Activated CD4-positive, alpha-beta memory T cell treated with anti-CD3 and anti-CD28 coated beads for 36 hours (primary cell): ENCODE measurements at regions not wholly inside any gene's neighbourhood (a gene's known extent, or its start where the extent isn't known, plus 50 kb on each side); places are given as distances from the start of the nearest gene placed in this dataset.

Experiments
- CTCF ChIA-PET: fragments of 350-600 bp; sonication (Branson Sonifier 250); formaldehyde crosslinking; loops from one replicate; lab custom pipeline; 2021; ENCODE audit warnings: antibody characterized with exemption, inconsistent platforms; lab: Charles Lee
- POLR2A ChIA-PET: fragments of 350-600 bp; sonication (Branson Sonifier 250); formaldehyde crosslinking; loops from one replicate; lab custom pipeline; 2021; ENCODE audit warnings: antibody characterized with exemption; lab: Charles Lee
- DNase-seq: peaks from one replicate; pipeline ENCODE4 v3.0.0-alpha.2; 2020
- H3K27ac Mint-ChIP-seq: one replicate; pipeline ENCODE4 v1.8.0; 2021; ENCODE audit warnings: mixed read lengths
- H3K27me3 Mint-ChIP-seq: one replicate; pipeline ENCODE4 v1.8.0; 2021; ENCODE audit warnings: mixed read lengths
- H3K36me3 Mint-ChIP-seq: one replicate; pipeline ENCODE4 v1.8.0; 2021; ENCODE audit warnings: mixed read lengths
- H3K4me1 Mint-ChIP-seq: one replicate; pipeline ENCODE4 v1.8.0; 2021; ENCODE audit warnings: low read depth, mixed read lengths
- H3K4me3 Mint-ChIP-seq: one replicate; pipeline ENCODE4 v1.8.0; 2021; ENCODE audit warnings: mild to moderate bottlenecking, mixed read lengths
- H3K9me3 Mint-ChIP-seq: one replicate; pipeline ENCODE4 v1.8.0; 2021; ENCODE audit warnings: mixed read lengths
- intact Hi-C: fragments of 100-400 bp; cut with micrococcal nuclease; formaldehyde crosslinking; loops from one replicate; pipeline ENCODE4 v1.15.1; 2023

- no peak for DNase-seq
- ChIA-PET POLR2A (no interaction called here), CTCF (no interaction called here)
- H3K36me3 Mint-ChIP-seq = no peaks in the 10 kb centered on the region
- H3K27me3 Mint-ChIP-seq = peaks cover 7% of the 10 kb centered on the region
- H3K9me3 Mint-ChIP-seq = no peaks in the 10 kb centered on the region
- no peak overlapping the region for H3K4me3 Mint-ChIP-seq
- no peak overlapping the region for H3K27ac Mint-ChIP-seq
- intact Hi-C loops = no loop called here
- H3K4me1 Mint-ChIP-seq = no peaks in the 10 kb centered on the region
Observed at GRCh38 chr12:25652371-25652770, 99.3 kb upstream of the LMNTD1 start.

GRCh38 chr12:25653487-25654175 lies 100.5 kb upstream of the LMNTD1 start:
- H3K9me3 Mint-ChIP-seq = no peaks in the 10 kb centered on the region
- no peaks in the 10 kb centered on the region for H3K4me1 Mint-ChIP-seq
- H3K36me3 Mint-ChIP-seq = no peaks in the 10 kb centered on the region
- POLR2A ChIA-PET = no interaction called here
- H3K27me3 Mint-ChIP-seq = peaks cover 7% of the 10 kb centered on the region
- H3K4me3 Mint-ChIP-seq = no peak overlapping the region
- CTCF ChIA-PET = no interaction called here
- DNase-seq = no peak
- no peak overlapping the region for H3K27ac Mint-ChIP-seq
- intact Hi-C loops = no loop called here

- DNase-seq = no peak
- intact Hi-C loops = no loop called here
- Mint-ChIP-seq H3K27ac (no peak overlapping the region), H3K4me3 (no peak overlapping the region), H3K36me3 (no peaks in the 10 kb centered on the region), H3K4me1 (no peaks in the 10 kb centered on the region), H3K27me3 (peaks cover 7% of the 10 kb centered on the region), H3K9me3 (no peaks in the 10 kb centered on the region)
- CTCF ChIA-PET = no interaction called here
- POLR2A ChIA-PET = no interaction called here
Observed at GRCh38 chr12:25655702-25656101, 102.6 kb upstream of the LMNTD1 start.

GRCh38 chr12:25659621-25660020 lies 106.5 kb upstream of the LMNTD1 start:
- no peak overlapping the region for H3K4me3 Mint-ChIP-seq
- no peaks in the 10 kb centered on the region for H3K4me1 Mint-ChIP-seq
- H3K27ac Mint-ChIP-seq = no peak overlapping the region
- H3K27me3 Mint-ChIP-seq = no peaks in the 10 kb centered on the region
- H3K36me3 Mint-ChIP-seq = no peaks in the 10 kb centered on the region
- CTCF ChIA-PET = interaction anchor here (0.7 kb wide), 1 partner anchor 9 kb away, joined by 3 read pairs; no protein-coding TSS in a partner anchor
- POLR2A ChIA-PET = no interaction called here
- no peaks in the 10 kb centered on the region for H3K9me3 Mint-ChIP-seq
- intact Hi-C loops = no loop called here
- no peak for DNase-seq

- no peak overlapping the region for H3K4me3 Mint-ChIP-seq
- DNase-seq = no peak
- ChIA-PET POLR2A (no interaction called here), CTCF (no interaction called here)
- H3K9me3 Mint-ChIP-seq = no peaks in the 10 kb centered on the region
- no peaks in the 10 kb centered on the region for H3K27me3 Mint-ChIP-seq
- no peak overlapping the region for H3K27ac Mint-ChIP-seq
- H3K4me1 Mint-ChIP-seq = no peaks in the 10 kb centered on the region
- no peaks in the 10 kb centered on the region for H3K36me3 Mint-ChIP-seq
- intact Hi-C loops = no loop called here
Observed at GRCh38 chr12:25670076-25671055, 117.3 kb upstream of the LMNTD1 start.

GRCh38 chr12:25675808-25676207 lies 122.7 kb upstream of the LMNTD1 start:
- ChIA-PET POLR2A (no interaction called here), CTCF (no interaction called here)
- no peaks in the 10 kb centered on the region for H3K9me3 Mint-ChIP-seq
- DNase-seq = no peak
- no peak overlapping the region for H3K4me3 Mint-ChIP-seq
- peaks cover 2% of the 10 kb centered on the region for H3K27me3 Mint-ChIP-seq
- H3K27ac Mint-ChIP-seq = no peak overlapping the region
- H3K36me3 Mint-ChIP-seq = no peaks in the 10 kb centered on the region
- intact Hi-C loops = no loop called here
- no peaks in the 10 kb centered on the region for H3K4me1 Mint-ChIP-seq

GRCh38 chr12:25677232-25677937 lies 124.3 kb upstream of the LMNTD1 start:
- no peaks in the 10 kb centered on the region for H3K36me3 Mint-ChIP-seq
- CTCF ChIA-PET = no interaction called here
- no peak overlapping the region for H3K4me3 Mint-ChIP-seq
- peaks cover 2% of the 10 kb centered on the region for H3K27me3 Mint-ChIP-seq
- DNase-seq = no peak
- POLR2A ChIA-PET = no interaction called here
- H3K9me3 Mint-ChIP-seq = no peaks in the 10 kb centered on the region
- H3K27ac Mint-ChIP-seq = no peak overlapping the region
- intact Hi-C loops = no loop called here
- no peaks in the 10 kb centered on the region for H3K4me1 Mint-ChIP-seq

GRCh38 chr12:25681580-25681979 lies 128.5 kb upstream of the LMNTD1 start:
- Mint-ChIP-seq H3K27ac (no peak overlapping the region), H3K4me3 (no peak overlapping the region), H3K4me1 (no peaks in the 10 kb centered on the region), H3K36me3 (no peaks in the 10 kb centered on the region), H3K9me3 (no peaks in the 10 kb centered on the region), H3K27me3 (peaks cover 2% of the 10 kb centered on the region)
- ChIA-PET POLR2A (no interaction called here), CTCF (interaction anchor here (0.7 kb wide), 1 partner anchor 116 kb away, joined by 3 read pairs; no protein-coding TSS in a partner anchor)
- intact Hi-C loops = no loop called here
- DNase-seq = no peak

GRCh38 chr12:25682421-25682820 lies 129.3 kb upstream of the LMNTD1 start:
- no peak overlapping the region for H3K27ac Mint-ChIP-seq
- ChIA-PET POLR2A (no interaction called here), CTCF (interaction anchor here (0.7 kb wide), 1 partner anchor 117 kb away, joined by 3 read pairs; no protein-coding TSS in a partner anchor)
- no peak overlapping the region for H3K4me3 Mint-ChIP-seq
- intact Hi-C loops = no loop called here
- H3K9me3 Mint-ChIP-seq = peaks cover 4% of the 10 kb centered on the region
- no peaks in the 10 kb centered on the region for H3K4me1 Mint-ChIP-seq
- no peaks in the 10 kb centered on the region for H3K36me3 Mint-ChIP-seq
- peaks cover 2% of the 10 kb centered on the region for H3K27me3 Mint-ChIP-seq
- DNase-seq = no peak

GRCh38 chr12:25684070-25684469 lies 131.0 kb upstream of the LMNTD1 start:
- intact Hi-C loops = no loop called here
- ChIA-PET POLR2A (no interaction called here), CTCF (no interaction called here)
- DNase-seq = no peak
- no peak overlapping the region for H3K4me3 Mint-ChIP-seq
- no peaks in the 10 kb centered on the region for H3K36me3 Mint-ChIP-seq
- H3K27me3 Mint-ChIP-seq = peaks cover under 1% of the 10 kb centered on the region
- no peaks in the 10 kb centered on the region for H3K4me1 Mint-ChIP-seq
- peaks cover 4% of the 10 kb centered on the region for H3K9me3 Mint-ChIP-seq
- H3K27ac Mint-ChIP-seq = no peak overlapping the region

- Mint-ChIP-seq H3K4me1 (no peaks in the 10 kb centered on the region), H3K36me3 (no peaks in the 10 kb centered on the region), H3K27ac (no peak overlapping the region), H3K9me3 (peaks cover 4% of the 10 kb centered on the region), H3K4me3 (no peak overlapping the region), H3K27me3 (no peaks in the 10 kb centered on the region)
- no peak for DNase-seq
- intact Hi-C loops = no loop called here
- ChIA-PET POLR2A (no interaction called here), CTCF (no interaction called here)
Observed at GRCh38 chr12:25686351-25686750, 133.3 kb upstream of the LMNTD1 start.

- intact Hi-C loops = no loop called here
- Mint-ChIP-seq H3K9me3 (peaks cover 4% of the 10 kb centered on the region), H3K4me1 (no peaks in the 10 kb centered on the region), H3K27me3 (no peaks in the 10 kb centered on the region), H3K4me3 (no peak overlapping the region), H3K27ac (no peak overlapping the region), H3K36me3 (no peaks in the 10 kb centered on the region)
- DNase-seq = no peak
- CTCF ChIA-PET = no interaction called here
- POLR2A ChIA-PET = interaction anchor here (0.6 kb wide), 1 partner anchor 1205 kb away, joined by 3 read pairs; no protein-coding TSS in a partner anchor
Observed at GRCh38 chr12:25687226-25687625, 134.1 kb upstream of the LMNTD1 start.
